Activated naive CD8-positive, alpha-beta T cell treated with anti-CD3 and anti-CD28 coated beads, Interleukin-2, amount 50 U/mL, for 24 hours (primary cell): ENCODE measurements at regions not wholly inside any gene's neighbourhood (a gene's known extent, or its start where the extent isn't known, plus 50 kb on each side); places are given as distances from the start of the nearest gene placed in this dataset.
A peak's percentile ranks its signal among the peaks of the same experiment; 100 is the strongest.
"Not testable (repeated sequence)": the region's sequence is repeated elsewhere in the genome, so short reads cannot be mapped to it uniquely, and the experiment has no call there.

Experiments used
- ATAC-seq: fragments of 150-1000 bp; cut with Tn5 transposase; one replicate; pipeline ENCODE4 v1.10.0; 2021
- DNase-seq: peaks from one replicate; pipeline ENCODE4 v3.0.0; 2021
- H3K27ac Mint-ChIP-seq: one replicate; pipeline ENCODE4 v1.8.0; 2021; ENCODE audit warnings: mild to moderate bottlenecking, mixed read lengths
- H3K27me3 Mint-ChIP-seq: one replicate; pipeline ENCODE4 v1.8.0; 2021; ENCODE audit warnings: mixed read lengths
- H3K36me3 Mint-ChIP-seq: one replicate; pipeline ENCODE4 v1.8.0; 2021; ENCODE audit warnings: low read depth, mixed read lengths
- H3K4me1 Mint-ChIP-seq: one replicate; pipeline ENCODE4 v1.8.0; 2021; ENCODE audit warnings: mixed read lengths
- H3K4me3 Mint-ChIP-seq: one replicate; pipeline ENCODE4 v1.8.0; 2021; ENCODE audit warnings: mild to moderate bottlenecking, moderate library complexity, mixed read lengths
- H3K9me3 Mint-ChIP-seq: one replicate; pipeline ENCODE4 v1.8.0; 2021; ENCODE audit warnings: mixed read lengths

- not testable (repeated sequence) for H3K36me3 Mint-ChIP-seq, H3K4me1 Mint-ChIP-seq, DNase-seq, H3K27ac Mint-ChIP-seq, H3K27me3 Mint-ChIP-seq, H3K4me3 Mint-ChIP-seq, H3K9me3 Mint-ChIP-seq
- peak; percentile 44 for ATAC-seq
Measured at GRCh38 chr1:121092329-121092968, 91.7 kb downstream of the FAM72B start.

- ATAC-seq, DNase-seq, H3K4me3 Mint-ChIP-seq, H3K27me3 Mint-ChIP-seq, H3K36me3 Mint-ChIP-seq, H3K4me1 Mint-ChIP-seq, H3K9me3 Mint-ChIP-seq, H3K27ac Mint-ChIP-seq: not testable (repeated sequence)
Measured at GRCh38 chr1:121095014-121095413, 89.1 kb downstream of the FAM72B start.

GRCh38 chr1:121097127-121097866 lies 86.8 kb downstream of the FAM72B start:
- H3K27me3 Mint-ChIP-seq, H3K27ac Mint-ChIP-seq, H3K4me1 Mint-ChIP-seq, H3K9me3 Mint-ChIP-seq, H3K36me3 Mint-ChIP-seq: not testable (repeated sequence)
- DNase-seq (peak; percentile 88), ATAC-seq (peak; percentile 93)
- peak overlapping the region; percentile 43 for H3K4me3 Mint-ChIP-seq

DNA sequence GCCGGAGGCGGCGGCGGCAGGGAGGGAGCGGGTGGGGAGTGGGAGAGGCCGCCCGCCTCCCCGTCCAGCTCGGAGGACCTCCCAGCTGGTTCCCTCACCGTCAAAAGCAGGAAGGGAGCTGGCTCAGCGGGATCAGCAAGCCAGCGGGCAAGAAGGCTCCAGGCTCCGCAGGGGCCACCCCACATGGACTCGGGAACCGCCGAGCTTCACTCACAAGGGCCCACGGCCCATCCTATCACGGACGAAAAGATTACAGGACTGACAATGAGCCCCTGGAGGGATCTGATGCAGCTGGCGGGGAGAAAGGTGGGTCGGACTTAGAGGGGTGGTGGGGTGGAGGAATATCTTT lies 86.3 kb downstream of the FAM72B start:
- not testable (repeated sequence) for H3K36me3 Mint-ChIP-seq, H3K27me3 Mint-ChIP-seq, DNase-seq, H3K4me1 Mint-ChIP-seq, H3K9me3 Mint-ChIP-seq, H3K27ac Mint-ChIP-seq, ATAC-seq
- peak overlapping the region; percentile 43 for H3K4me3 Mint-ChIP-seq

- not testable (repeated sequence) for ATAC-seq, H3K4me3 Mint-ChIP-seq, H3K27me3 Mint-ChIP-seq, H3K9me3 Mint-ChIP-seq, DNase-seq, H3K4me1 Mint-ChIP-seq, H3K27ac Mint-ChIP-seq, H3K36me3 Mint-ChIP-seq
Measured at GRCh38 chr1:121109025-121109424, 75.1 kb downstream of the FAM72B start.

DNA sequence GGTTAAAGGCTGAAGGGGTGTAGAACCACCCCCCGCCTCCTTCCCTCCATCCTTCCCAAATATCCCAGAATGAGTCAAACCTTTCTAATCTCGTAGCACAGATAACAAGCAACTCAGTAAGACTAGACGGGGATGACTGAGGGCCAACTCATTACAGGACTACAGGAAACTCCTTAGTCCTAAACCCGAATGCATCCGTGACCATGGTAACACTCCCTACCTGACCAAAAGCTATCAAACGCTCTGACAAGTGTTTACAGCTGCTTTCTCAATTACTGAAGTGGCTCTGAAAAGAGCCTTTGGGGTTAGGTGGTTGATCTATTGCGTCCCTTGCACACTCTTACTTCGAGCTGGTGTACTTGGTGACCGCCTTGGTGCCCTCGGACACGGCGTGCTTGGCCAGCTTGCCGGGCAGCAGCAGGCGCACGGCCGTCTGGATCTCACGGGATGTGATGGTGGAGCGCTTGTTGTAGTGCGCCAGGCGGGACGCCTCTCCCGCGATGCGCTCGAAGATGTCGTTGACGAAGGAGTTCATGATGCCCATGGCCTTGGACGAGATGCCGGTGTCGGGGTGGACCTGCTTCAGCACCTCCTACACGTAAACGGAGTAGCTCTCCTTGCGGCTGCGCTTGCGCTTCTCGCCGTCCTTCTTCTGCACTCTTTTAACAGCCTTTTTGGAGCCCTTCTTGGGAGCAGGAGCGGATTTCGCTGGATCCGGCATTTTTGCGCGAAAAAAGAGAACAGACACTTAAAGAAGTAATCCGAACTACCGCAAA lies 67.4 kb downstream of the FAM72B start:
- H3K27me3 Mint-ChIP-seq, H3K4me3 Mint-ChIP-seq, H3K4me1 Mint-ChIP-seq, DNase-seq, H3K9me3 Mint-ChIP-seq, H3K36me3 Mint-ChIP-seq, H3K27ac Mint-ChIP-seq: not testable (repeated sequence)
- ATAC-seq = peak; percentile 55

GRCh38 chr1:121117298-121117611 lies 66.9 kb downstream of the FAM72B start:
- H3K36me3 Mint-ChIP-seq, H3K4me3 Mint-ChIP-seq, H3K27ac Mint-ChIP-seq, H3K4me1 Mint-ChIP-seq, H3K9me3 Mint-ChIP-seq, H3K27me3 Mint-ChIP-seq, DNase-seq: not testable (repeated sequence)
- peak; percentile 52 for ATAC-seq

DNA sequence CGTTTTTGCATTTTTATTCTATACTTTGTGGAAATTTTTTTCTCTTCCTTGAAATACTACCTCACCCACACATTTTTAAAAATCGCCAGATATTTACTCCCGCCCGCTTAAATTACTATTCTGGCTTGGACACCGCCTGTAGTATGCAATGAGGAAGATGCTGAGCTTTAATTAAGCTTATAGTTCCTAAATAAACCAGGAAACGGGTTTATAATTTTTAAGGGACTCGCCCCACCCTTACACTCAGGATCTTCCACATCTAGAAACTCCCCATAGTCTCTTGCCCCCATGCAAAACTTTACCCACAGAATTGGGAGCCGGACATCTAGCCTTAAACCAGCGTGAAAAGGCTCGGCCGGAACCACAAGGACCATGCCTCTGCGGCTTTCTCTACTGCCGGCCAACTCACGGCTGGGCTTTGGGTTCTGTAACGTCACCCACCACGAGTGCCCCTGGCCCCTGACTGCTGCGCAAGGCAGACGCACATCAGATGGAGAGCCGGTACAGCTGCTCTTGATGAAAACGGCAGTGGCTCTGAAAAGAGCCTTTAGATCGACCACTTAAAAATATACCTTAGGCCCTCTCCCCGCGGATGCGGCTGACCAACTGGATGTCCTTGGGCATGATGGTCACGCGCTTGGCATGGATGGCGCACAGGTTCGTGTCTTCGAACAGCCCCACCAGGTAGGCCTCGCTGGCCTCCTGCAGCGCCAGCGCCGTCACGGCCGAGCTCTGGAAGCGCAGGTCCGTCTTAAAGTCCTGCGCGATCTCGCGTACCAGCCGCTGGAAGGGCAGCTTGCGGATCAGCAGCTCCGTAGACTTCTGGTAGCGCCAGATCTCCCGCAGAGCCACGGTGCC lies 66.3 kb downstream of the FAM72B start:
- H3K4me3 Mint-ChIP-seq, H3K9me3 Mint-ChIP-seq, H3K4me1 Mint-ChIP-seq, H3K27me3 Mint-ChIP-seq, H3K27ac Mint-ChIP-seq, H3K36me3 Mint-ChIP-seq: not testable (repeated sequence)
- DNase-seq (peak; percentile 1), ATAC-seq (peak; percentile 31)
